D341Med (cell line): ENCODE measurements at regions not wholly inside any gene's neighbourhood (a gene's known extent, or its start where the extent isn't known, plus 50 kb on each side); places are given as distances from the start of the nearest gene placed in this dataset.

Experiments used
- DNase-seq: peaks from one replicate; pipeline ENCODE4 v3.0.0; 2012; ENCODE audit warnings: low spot score

DNA sequence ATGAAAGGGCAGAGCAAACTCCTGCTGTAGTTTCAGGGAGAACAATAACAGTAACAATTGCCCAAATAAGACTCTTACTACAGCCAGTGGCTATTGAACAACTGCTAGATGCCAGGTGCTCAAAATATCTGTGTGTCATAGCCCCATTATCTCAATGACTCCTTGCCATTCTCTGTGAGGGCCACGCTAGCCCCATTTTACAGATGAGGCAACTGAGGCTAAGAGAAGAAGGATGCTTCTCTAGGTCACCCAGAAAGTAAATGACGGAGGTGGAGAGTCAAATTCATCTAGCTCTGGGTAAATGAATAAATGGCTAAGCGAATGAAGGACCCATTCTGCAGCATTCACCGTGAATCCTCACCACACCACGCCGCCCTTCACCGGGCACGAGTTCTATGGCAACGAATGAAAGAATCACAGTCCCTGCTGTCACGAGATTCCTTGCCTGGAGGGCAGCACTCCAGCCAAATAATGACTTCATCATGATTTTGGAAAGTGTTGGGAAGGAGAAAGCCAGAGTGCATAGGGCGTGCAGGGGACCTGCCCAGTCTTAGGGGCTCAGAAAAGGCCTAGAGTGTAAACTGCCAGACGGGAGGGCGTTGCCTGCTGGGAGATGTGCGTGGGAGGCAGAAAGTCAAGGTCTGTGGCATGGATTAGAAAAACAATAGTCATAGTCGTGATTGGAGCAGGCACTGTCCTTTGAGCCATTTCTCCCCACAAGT is 147.2 kb downstream of the C9orf50 start:
- no peak for DNase-seq

DNA sequence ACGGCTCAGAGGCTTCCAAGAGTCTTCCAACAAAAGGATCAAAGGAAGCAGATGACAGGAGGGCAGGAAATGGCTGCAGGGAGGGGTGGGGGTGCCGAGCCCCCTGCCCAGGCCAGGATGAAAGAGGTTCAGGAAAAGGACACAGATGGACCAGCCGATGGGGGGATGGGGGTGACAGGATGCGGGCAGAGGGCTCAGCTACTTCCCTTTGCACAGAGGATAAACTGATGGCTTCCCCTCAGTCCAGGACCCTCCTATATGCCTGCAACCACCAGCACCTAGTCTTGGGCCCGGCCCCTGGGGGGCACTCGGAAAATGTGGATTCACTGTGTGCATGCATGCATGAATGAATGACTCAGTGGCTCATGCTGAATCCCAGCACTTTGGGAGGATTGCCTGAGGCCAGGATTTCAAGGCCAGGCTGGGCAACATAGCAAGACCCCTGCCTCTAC is 148.2 kb downstream of the C9orf50 start:
- no peak for DNase-seq

DNA sequence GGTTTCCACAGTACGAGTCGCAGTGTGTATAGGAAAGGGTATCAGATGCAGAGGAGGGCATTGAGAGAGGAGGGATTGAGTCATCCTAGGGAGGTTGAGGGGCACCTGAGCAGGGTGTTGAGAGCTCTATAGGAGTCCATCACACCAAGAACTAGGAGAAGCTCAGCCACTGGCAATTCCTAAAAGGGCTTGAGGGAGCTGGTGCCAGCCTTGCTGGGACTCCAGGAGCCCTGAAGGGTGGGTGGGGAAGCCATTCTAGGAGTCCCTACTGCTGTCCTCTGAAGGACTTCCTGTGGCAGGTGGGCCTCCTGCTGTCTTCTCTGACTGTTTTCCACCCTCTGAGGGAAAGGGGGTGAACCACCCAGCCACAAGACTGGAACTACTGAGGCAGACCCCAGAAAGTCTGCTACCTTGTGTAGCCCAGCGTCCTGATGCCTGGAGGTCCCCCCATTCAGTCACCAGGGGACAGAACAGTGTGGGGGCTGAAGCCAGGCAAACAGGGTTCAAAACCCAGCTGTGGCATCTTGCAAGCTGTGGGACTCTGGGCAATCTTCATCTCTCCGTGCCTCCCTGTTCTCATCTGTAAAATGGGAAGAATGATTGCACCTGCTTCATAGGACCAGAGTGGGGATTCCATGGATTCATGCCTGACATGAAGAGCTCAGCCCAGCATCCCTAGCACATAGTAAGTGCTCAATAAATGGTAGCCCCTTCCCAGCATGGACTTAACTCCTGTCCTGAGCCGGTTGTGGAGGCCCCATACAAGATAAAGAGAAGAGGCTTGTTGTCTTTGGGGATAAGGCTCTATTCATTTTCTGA is 149.5 kb downstream of the C9orf50 start:
- no peak for DNase-seq

DNA sequence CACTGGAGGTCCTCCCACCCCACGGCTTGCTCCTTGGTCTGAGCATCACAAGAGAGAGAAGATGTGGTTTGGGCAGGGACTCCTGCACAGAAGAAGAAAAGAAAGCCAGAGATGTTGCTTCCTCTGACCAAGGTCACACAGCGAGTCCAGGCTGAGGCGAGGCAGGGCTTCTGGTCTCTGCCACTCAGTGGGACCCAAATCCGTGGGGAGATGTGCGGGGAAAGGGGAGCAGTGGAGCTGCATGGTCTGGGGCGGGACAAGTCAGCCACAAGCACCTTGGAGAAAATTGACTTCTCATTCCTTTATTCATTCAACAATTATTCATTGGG is 150.9 kb downstream of the C9orf50 start:
- no peak for DNase-seq

DNA sequence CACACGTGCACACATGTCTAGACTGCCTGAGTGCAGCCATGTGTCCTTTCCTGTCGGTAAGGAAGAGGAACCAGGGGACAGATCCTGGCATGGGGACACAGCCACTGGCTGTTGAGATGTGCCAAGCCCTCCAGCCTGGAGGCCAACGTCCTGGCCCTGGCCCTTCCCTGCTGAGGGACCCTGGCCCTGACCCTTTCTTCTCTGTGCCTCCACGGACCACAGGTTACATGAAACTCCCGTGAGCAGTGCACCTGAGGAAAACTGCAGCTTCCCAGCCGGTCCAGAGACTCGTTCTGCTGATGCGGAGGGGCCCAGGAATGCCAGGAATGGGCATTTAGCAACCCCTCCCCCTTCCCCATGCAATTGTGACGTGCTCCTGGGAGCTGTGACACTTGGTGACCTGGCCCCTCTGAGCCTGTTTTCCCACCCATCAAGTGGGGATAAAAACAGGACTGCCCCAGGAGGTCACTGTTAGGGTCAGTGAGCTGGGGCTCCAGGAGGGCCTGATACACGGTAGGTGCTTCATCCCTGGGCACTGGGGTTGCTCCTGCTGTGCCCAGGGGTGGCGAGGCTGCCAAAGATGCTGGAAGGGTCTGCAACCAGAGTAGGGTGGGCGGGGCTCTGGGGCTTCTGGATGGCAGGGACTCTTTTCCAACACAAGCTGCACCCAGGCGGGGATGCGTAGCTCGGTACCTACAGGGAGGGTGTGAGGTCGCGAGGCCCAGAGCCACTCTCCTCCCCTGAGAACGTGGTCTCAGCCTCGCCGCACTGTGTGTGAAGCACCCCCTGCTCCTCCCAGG is 151.5 kb downstream of the C9orf50 start:
- DNase-seq: no peak

DNA sequence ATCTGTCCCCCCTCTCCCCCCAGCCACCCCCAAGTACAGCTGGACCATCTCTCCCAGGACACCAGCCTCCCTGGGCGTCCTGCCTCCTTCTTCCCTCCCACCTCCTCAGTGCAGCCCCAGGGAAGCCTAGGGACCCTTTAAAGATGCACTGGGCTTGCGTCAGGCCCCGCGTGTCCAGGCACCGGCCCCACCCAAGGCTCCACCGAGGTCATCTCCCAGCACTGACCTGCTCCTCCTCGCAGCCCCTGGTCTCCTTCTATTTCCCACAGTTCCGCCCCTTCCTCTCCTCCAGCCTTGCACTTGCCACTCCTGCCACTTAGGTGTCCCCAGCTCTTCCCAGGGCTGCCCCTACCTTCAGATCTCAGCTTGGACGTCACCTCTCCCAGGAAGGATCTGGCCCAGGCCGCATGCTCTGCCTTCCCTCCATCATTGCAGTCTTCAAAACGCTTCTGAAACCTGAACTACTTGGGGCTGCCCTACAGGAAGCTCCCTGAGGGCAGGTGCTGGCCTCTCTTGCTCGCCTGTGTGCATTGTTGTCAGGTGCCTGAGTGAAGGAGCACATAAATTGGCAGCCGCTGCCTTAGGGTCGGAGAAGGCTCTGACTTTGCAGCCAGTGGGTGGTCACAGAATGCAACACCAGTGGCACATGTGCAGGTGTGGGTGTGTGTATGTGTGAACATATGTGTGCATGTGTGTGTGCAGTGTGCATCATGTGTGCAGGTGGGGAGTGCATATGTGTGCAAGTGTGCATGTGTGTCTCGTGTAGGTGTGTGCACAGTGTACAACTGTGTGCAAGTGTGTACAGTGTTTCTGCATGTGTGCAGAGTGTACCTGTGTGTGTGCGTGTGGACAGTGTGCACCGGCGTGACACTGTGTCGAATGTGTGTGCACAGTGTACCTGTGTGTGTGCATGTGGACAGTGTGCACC is 152.9 kb downstream of the C9orf50 start:
- DNase-seq: no peak

DNA sequence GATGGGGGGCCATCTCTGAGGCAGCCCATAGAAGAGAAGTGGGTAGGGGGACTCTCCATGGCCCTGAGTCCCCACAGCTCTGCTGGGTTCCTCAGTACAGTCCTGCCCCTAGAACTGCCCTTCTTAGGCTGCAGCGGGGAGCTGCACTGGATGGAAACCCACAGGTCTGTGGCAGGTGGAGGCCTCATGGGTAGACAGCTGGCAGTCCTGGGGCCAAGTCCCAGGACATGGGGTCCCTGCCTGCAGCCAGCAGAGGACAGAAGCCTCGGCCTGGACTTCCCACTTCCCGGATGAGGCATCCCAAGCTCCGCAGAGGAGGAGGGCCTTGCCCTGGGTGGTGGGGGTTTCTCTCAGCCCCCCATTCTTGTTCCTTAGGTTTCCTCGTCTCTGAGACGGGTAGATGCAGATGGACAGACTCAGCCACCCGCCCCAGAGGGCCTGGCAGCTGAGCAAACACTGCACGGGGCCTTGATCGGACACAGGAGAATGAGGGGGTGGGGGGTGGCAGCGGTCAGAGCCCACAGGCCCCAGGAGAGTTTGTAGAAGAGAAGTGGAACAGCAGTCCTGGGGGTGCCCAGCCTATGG is 153.8 kb downstream of the C9orf50 start:
- DNase-seq: no peak

DNA sequence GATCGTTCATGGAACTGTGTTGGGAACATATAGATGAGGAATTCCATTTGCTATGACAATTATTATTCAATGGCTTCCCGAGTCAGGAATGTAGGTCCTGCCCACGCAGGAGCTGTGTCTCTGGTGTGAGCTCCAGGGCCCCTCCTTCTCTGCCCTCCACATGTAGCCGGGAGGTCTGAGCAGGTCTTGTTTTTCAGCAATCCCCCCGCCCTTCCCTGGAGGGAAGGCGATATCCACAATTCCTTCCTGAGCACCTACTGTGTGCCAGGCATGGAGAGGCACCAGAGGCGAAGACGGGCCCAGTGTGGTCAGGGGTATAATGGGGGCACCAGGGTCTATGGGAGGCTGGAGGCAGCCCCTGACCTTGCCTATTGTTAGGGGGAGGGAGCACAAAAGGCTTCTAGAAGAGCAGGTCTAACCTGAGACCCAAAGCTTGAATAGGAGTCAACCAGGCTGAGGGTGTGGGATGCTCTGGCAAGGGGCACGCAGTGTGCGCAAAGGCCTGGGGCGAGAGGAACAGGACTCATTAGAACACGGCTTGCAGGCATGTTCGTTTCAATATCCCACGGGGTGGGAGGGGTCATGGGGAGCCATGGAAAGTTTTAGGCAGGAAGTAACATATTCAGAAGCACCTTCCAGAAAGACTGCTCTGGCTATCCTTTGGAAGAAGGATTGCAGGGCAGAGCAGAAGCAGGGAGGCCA is 154.9 kb downstream of the C9orf50 start:
- no peak for DNase-seq

DNA sequence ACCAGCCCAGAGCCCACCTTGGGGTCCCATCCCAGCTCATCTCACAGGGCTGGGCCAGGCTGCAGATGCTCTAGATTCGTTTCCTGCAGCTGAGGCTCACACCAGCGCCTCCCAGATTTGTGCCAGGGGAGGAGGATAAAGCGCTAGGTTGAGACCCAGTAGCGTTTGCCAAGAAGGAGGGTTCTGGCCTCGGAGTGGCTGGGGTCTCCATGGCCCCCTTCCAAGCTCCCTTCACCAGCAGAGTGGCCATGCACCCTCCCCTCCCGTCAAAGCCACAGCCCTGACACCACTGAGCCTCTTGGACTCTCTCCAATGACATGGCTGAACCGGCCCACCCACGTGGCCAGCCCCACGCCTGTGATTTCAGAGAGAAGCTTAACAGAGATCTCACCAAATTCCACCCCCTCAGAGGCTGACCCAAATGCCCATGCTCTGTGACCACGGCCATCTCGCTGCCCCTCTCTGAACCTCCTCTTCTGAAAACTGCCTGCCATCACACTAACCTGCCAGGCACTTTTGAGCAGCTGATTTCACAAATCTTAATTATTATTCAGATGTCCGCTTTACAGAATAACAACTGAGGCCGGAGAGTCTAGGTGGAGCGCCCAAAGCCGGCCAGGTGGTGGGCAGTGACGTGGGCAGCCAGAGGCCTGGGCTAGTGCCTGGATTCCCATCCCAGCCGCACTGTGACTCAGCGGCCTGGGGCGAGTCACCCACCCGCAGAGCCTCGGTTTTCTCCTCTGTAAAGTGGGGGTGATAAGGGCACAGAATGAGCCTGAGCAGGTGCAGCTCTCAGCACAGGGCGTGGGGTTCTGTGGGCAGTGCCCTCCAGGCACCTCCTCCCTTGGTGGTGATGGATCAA is 155.7 kb downstream of the C9orf50 start:
- DNase-seq: no peak

DNA sequence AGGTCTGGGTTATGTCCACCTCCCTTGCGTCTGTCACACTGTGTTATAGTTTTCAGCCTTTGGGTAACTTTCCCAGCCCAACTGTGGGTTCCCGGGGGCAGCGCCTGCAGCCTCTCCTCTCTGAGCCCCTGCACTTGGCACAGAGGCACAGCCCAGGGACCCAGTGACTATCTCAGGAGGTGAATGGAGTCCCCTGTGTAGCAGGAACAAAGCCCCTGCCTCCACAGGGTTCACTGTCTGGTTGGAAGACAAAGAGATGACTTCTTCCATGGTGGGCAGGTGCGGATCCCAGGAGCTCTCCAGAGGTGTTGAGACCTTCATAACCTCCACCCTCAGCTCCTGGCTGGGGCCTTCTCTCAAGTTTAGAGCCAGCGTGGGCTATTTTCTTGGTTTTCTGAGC is 156.9 kb downstream of the C9orf50 start:
- no peak for DNase-seq

DNA sequence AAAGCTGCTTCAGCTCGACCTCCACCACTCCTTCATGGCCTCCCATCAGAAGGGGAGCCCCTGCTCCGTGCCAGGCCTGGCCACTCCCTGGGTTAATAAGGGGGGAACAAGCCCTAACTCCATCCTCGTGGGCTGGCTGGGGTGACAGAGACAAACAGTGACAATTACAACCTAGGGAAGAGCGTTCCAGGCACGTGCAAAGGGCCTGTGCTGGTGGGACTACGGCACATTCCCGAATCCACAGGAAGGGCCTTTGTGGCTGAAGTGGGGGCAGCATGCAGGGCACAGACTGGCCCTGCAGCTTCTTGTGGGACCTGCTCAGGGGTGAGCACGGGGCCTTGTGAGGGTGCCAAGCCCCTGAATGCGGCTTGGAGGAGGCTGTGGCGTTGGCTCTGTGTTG is 157.4 kb downstream of the C9orf50 start:
- no peak for DNase-seq

DNA sequence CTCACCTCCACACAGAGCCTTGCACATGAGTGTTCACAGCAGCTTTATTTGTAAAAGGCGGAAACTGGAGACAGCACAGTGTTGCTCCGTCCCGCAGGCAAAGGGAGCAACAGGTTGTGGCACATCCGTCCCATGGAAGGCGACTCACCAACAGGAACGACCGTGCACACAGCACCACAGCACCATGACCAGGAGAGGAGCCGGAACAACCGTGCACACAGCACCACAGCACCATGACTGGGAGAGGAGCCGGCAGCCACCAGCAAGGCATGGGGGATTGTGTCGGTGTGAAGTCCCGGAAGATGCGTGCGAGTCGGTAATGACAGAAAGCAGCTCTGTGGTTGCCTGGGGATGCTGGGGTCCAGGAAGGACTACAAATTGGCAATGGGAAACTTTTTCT is 158.5 kb downstream of the C9orf50 start:
- no peak for DNase-seq

DNA sequence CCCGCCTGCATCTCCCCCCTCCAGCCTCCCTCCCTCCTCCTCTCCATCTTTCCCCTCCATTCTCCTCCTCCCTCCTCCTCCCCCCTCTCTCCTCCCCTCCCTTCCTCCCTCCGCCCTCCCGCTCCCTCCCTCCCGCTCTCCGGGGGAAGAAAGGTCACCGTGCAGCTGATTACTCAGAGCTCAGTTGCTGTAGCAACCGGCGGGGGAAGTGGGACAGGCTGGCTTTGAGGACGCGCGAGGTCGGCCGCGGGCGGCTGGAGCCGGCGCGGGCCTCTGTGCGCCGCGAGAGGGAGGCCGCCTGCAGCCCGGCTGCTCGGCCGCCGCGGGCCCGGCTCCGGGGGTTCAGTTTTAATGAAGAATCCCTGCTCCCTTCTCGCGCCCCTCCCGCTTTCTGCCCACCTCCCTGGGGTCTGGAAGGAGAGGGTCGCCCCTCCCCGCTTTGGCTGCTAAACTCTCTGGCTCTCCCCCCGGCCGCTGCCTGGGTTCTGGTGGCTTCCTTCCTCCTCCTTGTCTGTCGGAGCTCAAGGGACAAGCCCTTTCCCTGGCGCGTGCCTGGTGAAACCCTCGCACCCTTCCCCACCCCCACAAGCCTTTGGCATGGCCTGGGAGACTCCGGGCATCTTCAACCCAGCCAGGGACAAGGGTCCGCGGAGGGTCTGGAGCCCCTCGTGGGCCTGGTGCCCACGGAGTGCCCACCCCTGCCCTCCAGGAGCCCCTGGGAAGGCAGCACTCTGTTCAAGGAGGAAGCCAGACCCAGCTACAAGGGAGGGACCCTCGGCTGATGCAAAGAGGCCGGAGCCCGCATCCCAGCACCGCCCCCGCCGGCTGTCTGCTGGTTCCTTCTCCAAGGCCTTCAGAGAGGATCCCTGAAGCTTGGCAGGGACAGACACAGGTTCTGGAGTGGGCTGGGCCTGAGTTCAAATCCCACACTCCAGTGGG is 160.3 kb downstream of the C9orf50 start:
- peak; percentile 93 for DNase-seq

DNA sequence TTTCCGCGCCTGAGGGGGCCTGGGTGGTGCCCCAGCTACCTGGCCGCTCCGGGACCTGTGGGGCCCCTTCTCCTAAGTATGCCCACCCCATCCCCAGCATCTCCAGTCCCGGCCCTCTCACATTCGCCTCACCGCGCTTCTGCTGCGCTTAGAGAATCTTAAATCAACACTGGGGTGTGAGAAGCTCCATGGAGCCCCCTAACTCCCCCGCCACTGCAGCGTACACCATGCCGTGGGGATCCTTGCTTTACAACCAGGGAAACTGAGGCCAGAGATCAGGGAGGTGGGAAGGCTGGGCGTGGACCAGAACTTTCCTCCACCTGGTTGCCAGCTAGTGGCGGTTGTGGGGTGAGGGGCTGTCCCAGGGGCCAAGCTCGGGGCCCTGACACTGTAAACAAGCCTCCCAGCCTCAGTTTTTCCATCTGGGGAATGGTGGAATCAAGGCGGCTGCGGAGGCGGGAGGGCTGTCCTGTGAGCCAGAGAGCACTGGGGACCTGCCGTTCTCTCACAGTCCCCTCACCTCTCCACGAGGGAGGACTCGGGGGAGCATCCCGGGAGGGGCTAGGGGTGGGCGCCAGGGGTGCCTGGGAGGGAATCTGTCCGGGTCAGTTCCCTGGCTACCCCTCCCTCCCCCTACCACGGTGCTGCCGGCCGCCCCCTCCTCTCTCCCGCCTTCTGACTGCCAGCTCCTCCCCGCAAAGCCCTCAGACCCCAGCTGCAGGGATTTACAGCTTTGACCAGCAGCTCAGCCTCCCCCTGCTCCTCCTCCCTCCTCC is 161.2 kb downstream of the C9orf50 start:
- peak; percentile 78 for DNase-seq

DNA sequence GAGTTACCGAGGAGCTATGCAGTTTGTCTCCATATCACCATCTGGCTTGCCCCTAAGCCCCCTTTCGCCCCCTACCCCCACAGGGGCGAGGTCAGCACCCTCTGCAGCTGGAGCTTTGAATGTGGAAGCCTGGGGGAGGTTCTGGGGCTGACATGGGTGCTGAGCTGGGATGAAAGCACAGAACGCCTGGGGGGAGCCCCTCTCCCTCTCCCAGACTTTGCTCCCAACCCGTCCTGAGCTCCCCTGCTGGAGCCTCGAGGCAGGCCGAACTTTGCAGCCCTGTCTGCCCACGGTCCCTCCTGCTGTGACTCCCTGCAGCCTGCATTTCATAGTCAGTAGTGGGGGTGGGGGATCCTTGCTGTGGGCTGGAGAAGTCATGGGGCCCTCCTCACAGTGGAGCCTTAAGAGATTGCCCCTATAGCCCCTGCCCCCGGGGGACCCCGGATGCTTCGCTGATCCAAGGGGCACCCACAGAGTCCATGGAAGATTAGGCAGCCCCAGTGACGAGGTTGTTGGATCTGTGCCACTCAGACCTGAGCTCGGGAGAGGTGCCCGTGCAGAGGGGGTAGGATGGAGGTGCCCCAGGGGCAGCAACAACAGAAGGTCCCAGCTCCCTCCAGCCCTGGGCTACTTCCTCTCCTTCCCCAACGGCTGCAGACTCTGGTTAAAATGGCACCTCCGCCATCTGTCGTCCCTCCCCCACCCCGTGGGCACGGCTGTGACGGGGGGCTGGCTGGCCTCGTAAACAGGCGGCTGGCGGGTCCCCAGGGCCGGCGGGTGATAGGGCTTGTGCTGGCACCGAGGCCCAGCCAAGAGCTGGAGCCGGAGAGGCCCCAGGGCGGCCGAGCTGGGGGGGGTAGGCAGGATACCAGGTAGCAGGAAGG is 162.0 kb downstream of the C9orf50 start:
- peak; percentile 91 for DNase-seq

DNA sequence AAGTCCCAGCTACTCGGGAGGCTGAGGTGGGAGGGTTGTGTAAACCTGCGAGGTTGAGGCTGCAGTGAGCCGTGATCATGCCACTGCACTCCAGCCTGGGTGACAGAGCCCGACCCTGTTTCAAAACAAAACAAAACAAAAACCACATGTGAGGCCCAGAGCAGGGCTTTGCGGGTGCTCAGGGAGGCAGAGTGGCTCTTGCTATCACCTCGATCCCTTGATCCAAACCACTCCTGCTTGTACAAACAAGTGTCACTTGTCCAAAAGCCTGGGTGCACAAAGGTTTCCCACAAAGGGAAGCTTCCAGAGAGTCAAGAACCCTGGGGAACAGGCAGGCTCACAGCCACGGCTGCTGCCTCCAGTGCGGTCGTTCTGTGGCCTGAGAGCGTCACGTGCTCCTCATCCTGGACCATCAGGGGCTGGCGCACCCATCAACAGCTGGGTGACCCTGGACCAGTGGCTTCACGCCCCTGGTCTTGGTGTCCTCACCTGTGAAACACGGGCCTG is 162.7 kb downstream of the C9orf50 start:
- no peak for DNase-seq
